HG02678 (cell line): ENCODE measurements at regions not wholly inside any gene's neighbourhood (a gene's known extent, or its start where the extent isn't known, plus 50 kb on each side); places are given as distances from the start of the nearest gene placed in this dataset.

Experiments used
- ATAC-seq: cut with Tn5 transposase; IDR thresholded peaks from one replicate; pipeline ENCODE4 v1.9.1; 2021; ENCODE audit warnings: mild to moderate bottlenecking, moderate library complexity; ENCODE audit not compliant: unreplicated experiment

DNA sequence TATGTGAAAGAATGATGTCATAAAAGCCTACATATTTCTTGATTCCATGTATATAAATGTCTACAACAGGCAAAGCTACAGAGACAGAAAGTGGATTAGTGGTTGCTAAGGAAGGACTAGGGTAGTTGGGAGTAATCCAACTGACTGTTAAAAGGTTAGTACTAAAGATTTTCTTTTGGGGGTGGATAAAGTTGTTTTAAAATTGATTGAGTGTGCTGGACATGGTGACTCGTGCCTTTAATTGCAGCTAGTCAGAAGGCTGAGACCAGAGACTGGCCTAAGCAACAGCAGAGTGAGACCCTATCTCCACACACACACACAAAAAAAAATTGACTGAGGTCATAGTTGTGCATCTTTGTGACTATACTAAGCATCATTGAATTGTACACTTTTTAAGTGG is 234.3 kb downstream of the C12orf50 start:
- ATAC-seq = no peak

DNA sequence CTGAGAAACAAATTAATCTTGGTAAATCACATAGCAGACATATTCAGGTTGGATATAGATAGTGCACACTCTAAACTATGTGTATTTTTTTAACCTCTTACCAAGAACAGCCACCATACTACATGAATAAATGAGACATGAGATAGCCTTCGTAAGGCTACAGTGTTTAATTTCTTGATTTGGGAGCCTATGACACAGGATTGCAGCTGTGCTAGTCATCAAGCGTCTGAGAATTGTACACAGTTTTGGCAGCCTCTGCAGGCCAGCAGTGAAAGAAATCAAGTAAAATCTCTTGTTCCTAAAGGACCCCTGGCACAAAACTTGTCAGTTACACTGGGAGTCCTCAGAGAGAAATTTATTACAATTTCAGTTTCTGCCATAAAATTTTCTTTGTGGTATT is 236.1 kb downstream of the C12orf50 start:
- ATAC-seq = no peak

DNA sequence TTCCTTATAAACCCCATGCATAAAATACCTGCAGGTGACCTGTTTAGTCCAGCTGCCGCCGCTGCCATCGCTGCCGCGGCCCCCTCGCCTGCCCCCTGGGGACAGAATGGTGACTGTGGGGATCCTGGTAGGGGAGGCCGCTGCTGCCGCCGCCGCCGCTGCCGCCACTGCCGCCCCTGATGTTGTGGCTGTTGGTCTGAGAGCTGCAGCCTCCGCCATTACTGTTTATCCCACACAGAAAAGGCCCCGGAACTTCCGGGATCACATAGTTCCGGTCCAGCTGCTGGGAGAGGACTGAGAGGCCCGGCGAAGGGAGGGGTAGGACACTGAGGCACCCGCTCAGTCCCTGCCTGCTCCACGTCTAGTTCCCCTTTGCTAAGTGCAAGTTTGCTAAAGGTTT is 244.9 kb downstream of the C12orf50 start:
- ATAC-seq = no peak

DNA sequence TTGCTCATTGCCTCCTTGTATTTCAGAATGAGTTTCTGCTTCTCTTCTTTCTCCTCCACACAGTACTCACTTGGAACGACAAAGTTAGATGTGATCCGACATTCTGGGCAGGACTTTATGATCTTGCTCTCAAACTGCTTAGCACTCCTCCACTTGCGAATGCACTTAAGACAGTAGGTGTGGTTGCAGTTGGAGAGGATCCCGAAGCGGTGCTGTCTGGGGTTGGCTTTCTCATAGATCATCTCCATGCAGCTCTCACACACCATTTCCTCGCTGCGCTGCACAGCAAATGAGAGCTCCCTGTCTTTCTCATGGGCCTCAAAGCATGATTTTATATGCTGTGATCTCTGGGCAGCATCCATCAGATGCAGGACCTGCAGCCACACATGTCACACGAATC is 245.7 kb downstream of the C12orf50 start:
- no peak for ATAC-seq

DNA sequence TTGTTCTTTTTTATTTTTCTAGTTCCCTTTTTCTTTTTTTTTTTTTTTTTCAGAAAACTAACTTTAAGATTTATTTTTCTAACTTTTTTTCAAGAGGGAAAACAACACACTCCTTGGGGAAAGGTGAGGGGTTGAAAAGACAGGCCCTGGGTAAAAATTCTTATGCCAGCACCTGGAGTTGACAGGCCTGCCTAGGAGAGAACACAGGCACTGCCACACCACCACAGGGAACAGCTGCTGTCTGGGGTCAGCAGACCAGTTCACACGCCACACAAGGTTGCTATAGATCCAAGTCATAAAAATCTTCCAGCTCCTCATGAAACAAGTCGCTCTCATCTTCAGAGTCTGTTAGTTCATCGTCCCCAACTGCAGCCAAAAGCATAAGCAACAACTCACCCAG is 246.4 kb downstream of the C12orf50 start:
- no peak for ATAC-seq

DNA sequence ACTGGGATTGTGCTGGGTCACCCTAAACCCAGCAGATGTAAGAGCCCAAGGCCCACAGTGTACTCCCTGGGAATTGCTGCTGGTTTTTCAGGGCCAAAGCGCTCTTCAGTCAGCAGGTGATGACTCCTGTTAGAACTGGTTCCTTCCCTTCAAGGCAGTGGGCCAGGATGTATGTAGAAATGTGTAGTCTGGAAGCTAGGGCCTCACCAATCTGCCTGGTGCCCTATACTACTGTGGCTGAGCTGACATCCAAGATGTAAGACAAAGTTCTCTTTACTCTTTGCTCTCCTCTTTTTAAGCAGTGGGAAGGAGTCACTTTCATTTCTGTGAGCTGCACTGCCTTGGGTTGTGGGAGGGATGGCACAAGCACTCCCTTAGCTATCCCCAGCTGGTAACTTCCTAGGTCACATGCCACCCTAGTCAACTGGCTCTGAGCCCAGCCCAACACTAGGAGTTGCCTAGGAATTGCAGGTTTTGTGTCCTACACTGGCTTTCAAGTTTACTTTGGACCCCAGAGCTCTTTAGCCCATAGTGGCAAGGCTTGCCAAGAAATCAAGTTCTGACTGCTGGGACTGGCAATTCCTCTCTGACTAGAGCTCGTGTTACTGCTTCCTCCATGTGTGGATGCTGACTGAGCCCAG is 249.2 kb downstream of the C12orf50 start:
- no peak for ATAC-seq

DNA sequence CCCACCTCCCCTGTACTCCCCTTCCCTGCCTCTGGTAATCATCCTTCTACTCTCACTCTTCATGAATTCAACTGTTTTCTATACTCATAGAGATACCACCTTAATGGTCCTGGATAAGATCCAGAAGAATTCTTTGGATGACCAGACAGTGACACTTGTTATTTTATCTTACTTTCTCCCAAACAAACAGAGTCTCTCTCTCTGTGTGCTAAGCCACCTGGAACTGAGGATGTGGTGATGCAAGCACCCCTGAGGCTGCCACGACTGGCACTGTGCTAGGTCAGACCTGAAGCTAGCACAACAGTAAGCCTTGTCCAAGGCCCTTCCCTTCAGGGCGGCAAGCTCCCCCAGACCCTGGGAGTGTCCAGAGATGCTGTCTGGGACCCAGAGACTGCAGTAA is 250.2 kb downstream of the C12orf50 start:
- no peak for ATAC-seq

DNA sequence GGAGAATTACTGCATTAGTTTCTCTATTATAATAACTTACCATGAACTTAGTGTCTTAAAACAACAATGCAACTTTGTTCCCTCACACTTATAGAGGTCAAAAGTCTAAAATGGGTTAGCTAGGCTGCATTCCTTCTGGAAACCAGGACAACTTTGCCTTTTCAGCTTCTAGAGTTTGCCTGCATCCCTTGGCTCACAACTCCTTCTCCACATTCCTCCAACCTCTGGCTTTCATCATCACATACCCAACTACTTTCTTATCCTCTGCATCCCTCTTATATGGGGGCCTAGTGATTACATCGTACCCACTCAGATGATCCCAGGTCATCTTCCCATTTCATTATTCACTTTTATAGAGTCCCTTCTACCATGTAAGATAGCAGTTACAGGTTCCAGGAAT is 251.1 kb downstream of the C12orf50 start:
- no peak for ATAC-seq

DNA sequence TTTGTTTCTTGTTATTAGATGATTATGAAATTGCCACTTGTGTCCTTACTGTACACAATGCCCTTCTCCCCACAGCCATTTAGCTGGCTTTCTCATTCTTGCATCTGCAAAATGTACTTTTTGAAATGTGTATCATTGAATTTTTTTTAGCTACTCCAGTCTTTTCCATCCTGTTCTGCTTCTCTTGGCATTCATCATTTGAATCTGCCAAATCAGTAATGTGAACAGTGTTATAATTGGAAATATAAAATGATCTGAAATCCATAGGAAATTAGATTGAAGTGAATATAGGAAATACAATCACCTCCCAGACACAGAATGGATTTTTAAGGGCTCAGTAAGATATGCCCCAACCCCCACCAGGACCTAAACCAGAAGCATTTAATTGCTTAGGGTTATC is 253.4 kb downstream of the C12orf50 start:
- no peak for ATAC-seq

DNA sequence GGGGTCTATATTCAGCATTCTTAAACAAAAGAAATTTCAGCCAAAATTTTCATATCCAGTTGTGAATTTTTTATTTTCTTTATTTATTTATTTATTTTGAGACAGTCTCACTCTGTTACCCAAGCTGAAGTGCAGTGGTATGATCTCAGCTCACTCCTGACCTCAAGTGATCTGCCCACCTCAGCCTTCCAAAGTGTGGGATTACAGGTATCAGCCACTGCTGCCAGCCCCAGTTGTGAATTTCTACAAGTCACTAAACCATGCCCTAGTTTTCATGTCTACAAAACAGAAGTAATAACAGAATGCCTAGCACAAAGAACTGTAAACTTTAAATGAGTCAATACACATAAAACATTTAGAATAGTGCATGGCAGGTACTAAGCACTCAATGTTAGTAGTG is 254.2 kb downstream of the C12orf50 start:
- no peak for ATAC-seq

DNA sequence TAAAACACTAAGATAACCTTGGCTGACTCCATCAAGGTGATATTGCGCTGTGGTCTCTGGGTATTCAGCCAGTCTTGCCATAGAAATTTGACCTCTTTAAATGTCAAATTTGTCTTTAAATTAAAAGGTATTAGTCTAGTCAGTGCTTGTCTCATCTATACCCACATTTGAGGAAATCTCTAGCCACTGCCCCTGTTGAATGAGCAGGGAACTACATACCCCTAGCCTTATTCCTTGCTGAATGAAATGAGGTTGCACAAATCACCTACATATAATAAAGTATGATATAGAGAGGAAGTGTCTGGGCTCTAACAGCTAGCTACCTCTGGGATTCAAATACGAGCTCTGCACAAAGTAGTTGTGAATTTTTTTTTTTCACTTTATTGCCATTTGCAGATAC is 256.8 kb downstream of the C12orf50 start:
- no peak for ATAC-seq

DNA sequence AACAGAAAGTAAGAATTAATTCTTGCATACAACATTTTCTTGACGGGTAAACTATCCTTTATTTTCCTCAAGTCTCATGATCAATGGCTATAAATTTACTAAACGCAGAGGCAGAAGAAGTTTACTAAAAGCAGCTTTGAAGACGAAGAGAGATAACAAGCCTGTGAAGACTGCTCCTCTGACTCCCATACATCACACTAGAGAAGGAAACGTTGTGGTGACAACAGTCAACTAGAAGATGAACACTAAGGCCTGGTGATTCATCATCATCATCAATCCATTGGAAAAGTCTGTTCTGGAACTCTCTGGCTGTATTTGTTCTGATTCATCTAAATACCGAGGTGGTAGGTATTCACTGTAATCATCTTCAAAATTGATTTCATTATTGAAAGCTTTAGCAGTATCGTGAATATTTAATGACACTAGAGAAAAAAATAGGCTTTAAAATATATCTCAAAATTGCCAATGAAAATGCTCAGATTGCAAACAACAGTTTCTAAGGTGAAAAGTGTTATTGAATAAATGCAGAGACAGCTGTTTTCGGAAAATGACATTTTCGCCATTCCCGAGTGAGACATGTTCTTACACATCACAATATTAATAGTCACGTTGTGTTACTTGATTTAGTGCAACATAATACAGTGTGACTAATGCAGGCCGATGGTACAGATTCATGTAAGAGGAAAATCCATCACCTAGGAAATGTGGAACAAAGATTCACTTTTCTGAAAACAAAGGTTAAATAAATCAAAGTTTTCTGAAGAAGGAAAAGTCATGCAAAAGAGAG is 260.5 kb downstream of the C12orf50 start:
- no peak for ATAC-seq

DNA sequence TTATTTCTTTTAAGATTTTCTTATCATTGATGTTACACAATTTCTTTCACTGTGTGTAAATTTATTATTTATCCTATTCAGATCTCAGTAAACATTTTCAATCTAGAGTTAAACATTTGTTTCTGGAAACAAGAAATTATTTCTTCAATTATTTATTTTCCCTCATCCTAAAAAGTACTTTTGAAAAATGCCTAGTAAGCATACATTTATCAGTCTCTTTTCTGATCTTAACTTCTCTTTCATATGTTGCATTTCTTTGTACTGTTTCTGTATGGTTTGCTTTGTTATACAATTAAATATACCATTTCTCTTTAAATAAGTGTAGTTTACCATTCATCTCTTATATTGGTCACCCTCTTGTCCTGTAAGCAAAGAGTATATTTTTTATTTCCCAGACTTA is 263.2 kb downstream of the C12orf50 start:
- no peak for ATAC-seq

DNA sequence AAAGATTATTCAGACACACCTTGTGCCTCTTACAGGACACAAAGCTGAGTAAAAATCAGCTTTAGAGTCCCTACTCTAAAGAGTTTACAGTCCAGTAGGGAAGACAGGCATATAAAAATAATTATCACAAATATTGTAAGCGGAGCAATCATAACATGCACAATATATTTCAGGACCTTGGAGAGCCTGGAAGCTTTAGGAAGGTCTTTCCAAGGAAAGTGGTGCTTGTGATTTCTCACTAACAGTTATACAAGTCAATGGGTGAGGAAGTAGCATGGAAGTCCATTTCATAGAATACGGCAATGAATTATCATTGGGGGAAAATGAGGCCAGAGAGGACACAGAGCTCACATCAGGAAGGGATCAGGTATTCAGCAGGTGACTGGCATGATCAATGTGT is 268.3 kb downstream of the C12orf50 start:
- ATAC-seq = no peak

DNA sequence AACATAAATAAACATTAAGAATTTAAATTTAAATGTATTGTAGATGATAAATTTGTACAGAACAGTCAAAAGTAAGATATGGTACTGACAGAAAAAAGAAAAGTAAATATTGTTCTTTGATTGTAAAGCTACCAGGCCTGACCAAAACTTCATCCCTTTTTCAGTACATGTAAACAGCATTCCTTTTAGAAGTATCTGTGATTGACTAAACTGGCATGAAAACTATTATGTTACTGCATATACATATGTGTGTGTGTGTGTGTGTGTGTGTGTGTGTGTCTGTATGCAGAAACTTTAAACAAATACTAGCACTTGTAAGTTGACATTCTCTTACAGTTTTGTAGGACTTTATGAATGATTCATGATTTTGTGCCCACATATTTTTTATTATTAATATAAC is 270.9 kb downstream of the C12orf50 start:
- no peak for ATAC-seq

DNA sequence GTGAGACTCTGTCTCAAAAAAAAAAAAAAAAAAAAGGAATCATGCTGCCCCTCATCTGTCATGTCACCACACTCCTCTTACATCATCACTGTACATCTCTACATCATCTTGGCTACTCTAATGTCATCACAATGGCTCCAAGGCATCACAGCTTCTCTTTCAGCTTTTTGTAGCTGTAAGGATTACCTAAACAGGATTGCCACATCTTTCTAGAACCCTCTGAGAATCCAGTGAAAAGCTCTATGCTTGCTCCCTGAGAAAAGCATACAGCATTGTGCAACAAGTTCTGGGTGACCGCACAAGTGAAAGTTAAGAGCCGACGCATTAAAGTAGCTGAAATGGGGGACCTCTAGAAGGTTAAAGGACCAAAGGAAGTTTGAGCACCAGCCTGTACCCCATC is 272.5 kb downstream of the C12orf50 start:
- ATAC-seq = no peak

DNA sequence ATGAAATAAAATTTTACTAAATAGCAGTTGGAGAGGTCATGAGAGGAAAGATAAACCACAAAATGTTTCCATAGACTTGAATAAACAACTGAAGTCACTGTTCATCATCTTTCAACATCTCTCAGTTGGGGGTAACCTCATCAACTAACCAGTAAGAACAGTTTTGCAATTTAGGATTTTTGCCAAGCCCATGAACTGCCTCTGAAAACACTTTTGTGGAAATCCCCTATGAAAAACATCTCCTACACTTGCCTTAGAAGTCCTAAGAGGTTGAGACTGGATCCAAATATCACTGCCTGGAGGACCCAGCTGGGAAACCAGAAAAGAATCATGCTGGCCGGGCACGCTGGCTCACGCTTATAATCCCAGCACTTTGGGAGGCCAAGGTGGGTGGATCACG is 273.1 kb downstream of the C12orf50 start:
- ATAC-seq = no peak

DNA sequence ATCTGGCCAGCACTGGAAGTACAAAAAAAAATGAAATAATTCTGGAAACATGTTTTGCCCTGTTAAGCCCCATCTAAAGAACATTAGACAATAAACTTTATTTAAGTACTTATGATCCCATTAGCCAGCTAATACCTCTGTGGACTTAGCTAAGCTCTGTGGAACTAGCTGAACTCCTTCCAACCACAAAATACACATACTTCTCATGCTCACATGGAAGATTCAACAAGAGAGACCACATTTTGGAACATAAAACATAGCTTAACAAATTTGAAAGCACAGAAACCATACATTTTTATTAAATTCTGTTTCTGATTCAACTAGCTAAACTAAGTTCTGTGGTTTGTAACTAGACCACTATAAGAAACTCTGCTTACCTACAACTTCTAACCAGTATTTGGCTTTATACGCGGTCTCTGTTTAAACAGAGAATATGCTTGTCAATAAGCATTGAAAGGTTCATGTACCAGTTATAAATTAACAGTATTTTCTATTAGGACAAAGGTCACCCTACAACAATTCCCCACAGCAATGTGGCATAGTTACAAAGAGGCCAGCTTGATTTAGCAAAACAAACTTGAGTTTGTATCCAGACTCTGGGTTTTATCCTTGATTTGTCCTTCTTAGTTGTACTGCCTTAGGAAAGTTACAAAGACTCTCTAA is 300.1 kb downstream of the C12orf50 start:
- ATAC-seq = no peak

DNA sequence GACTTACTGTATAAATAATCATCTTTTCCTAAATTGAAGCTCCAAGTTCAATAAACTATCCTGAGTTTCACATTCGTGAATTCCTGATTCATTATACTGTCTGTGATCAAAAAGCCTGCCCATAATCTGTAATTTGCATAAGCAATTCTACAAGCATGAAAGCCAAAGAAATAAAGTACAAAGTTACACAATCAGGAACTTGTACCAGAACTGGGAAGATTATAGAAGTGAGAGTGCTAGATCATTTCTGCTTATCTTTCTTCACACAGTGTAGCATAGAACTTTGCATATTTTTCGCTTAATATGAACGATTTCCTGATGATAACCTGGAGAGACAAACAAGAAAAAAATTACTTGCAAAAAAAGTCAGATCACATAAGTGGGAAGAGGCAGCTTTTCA is 308.2 kb downstream of the C12orf50 start:
- no peak for ATAC-seq

DNA sequence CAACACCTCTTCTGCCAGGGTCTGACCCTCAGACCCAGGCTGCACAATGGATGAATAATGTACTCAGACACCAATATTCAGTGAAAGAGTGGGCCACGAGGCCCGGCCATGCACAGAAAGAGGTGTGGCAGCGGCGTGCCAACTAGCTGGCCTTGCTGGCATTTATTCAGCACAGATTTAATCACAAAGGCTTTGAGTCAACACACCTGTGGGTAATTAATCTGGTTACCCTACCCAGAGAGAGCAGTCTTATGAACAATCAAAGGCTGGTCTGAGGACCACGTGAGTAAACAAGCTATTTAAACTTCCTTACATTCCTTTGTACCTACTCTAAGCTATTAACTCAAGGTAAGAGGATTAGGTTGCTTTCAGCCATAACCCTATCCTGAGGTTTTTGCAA is 324.8 kb downstream of the C12orf50 start:
- ATAC-seq = no peak

DNA sequence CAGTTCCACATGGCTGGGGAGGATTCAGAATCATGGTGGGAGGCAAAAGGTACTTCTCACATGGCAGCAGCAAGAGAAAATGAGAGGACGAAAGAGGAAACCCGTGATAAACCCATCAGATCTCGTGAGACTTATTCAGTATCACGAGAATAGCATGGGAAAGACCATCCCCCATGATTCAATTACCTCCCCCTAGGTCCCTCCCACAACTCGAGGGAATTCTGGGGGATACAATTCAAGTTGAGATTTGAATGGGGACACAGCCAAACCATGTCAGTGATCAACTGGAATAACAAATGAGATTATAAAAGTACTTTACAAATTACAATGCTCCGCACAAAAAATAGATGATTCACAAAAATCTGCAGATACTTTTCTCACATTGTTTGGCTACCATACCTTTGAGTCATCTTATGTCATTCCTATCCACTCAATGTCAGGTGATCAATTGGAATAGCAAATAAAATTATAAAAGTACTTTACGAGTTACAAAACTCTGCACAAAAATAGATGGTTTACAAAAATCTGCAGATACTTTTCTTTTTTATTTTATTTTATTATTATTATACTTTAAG is 338.9 kb downstream of the C12orf50 start:
- ATAC-seq = no peak

DNA sequence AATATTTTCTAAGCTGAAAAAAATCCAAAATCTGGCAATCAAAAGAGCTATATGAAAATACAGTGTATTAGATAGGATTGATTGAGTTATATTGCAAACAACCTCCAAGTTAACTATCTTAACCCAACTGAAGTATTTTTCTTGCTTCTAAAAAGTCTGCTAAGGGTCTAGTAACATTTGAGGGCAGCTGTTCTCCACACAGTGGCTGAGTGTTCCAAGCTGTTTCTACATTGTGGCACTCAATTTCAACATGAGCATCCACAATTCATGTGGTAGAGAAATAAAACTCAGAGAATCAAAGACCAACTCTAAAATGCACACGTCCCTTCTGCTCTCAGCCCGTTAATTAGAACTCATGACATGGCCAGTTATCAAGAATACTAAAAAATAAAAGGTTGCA is 340.0 kb downstream of the C12orf50 start:
- no peak for ATAC-seq
